Esophagus squamous epithelium (tissue), 5 donors: ENCODE measurements at regions not wholly inside any gene's neighbourhood (a gene's known extent, or its start where the extent isn't known, plus 50 kb on each side); places are given as distances from the start of the nearest gene placed in this dataset.
"Not testable (repeated sequence)": the region's sequence is repeated elsewhere in the genome, so short reads cannot be mapped to it uniquely, and the experiment has no call there.

Experiments
- DNase-seq: peaks from one replicate; lab custom pipeline; 2025; lab: John Stamatoyannopoulos, UW
- H3K27ac ChIP-seq, 4 donors: fragments of 200-600 bp; sonication (generic); one replicate each; pipeline ENCODE4 v1.5.1; 2016 to 2019; ENCODE audit warnings: mild to moderate bottlenecking in 1 of 4
- H3K27me3 ChIP-seq, 4 donors: fragments of 200-600 bp; sonication (generic); 1 replicate in 3 of 4; 2 replicates in 1 of 4; pipeline versions ENCODE4 v1.5.1 to v1.6.0; 2017 to 2021; ENCODE audit warnings: antibody characterized with exemption in 1 of 4
- H3K36me3 ChIP-seq, 3 donors: fragments of 200-600 bp; sonication (generic); one replicate each; pipeline ENCODE4 v1.5.1; 2016 to 2019
- H3K4me1 ChIP-seq, 3 donors: fragments of 200-600 bp; sonication (generic); one replicate each; pipeline ENCODE4 v1.5.1; 2017 to 2019
- H3K4me3 ChIP-seq, 4 donors: fragments of 200-600 bp; sonication (generic); 1 replicate in 3 of 4; 2 replicates in 1 of 4; pipeline ENCODE4 v1.5.1; 2016 to 2019; ENCODE audit warnings: mild to moderate bottlenecking in 2 of 4, moderate library complexity in 1 of 4
- H3K9me3 ChIP-seq, 3 donors: fragments of 200-600 bp; sonication (generic); one replicate each; pipeline ENCODE4 v1.5.1; 2016 to 2019
- CTCF ChIP-seq, 6 experiments: fragments of 450-650 bp in 4 of 6; fragments of 200-600 bp in 2 of 6; sonication (generic) in 2 of 6; IDR thresholded peaks; one replicate each; pipeline ENCODE4 v1.5.1; 2016 to 2019; ENCODE audit warnings: antibody characterized with exemption in 6 of 6, mild to moderate bottlenecking in 4 of 6, moderate library complexity in 4 of 6
- POLR2A ChIP-seq, 4 donors: fragments of 450-650 bp; IDR thresholded peaks; one replicate each; pipeline ENCODE4 v1.6.1; 2017; ENCODE audit warnings: antibody characterized with exemption in 4 of 4, mild to moderate bottlenecking in 4 of 4, moderate library complexity in 3 of 4
- WGBS, 2 donors: methylation state at CpG; one replicate each; pipeline ENCODE4 v1.1.5; 2018; 5-methylcytosine and 5-hydroxymethylcytosine counted together
- intact Hi-C: fragments of 100-400 bp; cut with DNase I; formaldehyde crosslinking; loops from one replicate; pipeline ENCODE4 v1.15.0; 2022
- donor health status: DM: yes; HTN: yes; CAD: no.

DNA sequence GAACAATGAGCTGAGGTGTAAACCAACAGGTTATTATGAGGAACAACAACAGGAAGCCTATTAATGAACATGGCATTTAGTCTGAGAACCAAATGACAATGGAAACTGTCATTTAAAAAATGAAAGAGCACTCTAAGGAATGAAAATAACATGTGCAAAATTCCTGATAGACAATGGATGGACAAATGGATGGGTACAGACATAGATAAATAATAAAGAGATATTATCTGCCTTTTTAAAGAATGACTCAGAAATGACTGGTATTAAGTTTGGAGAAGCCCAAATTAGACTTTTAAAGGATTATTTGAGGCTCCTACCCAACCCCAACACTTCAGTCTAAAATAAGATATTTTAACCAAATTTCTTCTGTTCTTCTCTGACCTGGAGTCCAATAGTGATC lies 650.5 kb upstream of the ZNF385D start:
- no peak overlapping the region for H3K27ac ChIP-seq
- peaks cover 0 to 4% (median 0%) of the 10 kb centered on the region in 3 donors for H3K9me3 ChIP-seq
- no peak overlapping the region for H3K4me3 ChIP-seq
- TF ChIP-seq CTCF (IDR thresholded peaks at IDR 0.05) (no peak), POLR2A (IDR thresholded peaks at IDR 0.05) (no peak)
- no peak for DNase-seq
- no peaks in the 10 kb centered on the region for H3K27me3 ChIP-seq
- H3K4me1 ChIP-seq = no peaks in the 10 kb centered on the region
- no peaks in the 10 kb centered on the region for H3K36me3 ChIP-seq
- intact Hi-C loops = no loop called here

GRCh38 chr3:22414239-22414638 lies 663.2 kb upstream of the ZNF385D start:
- WGBS, 2 donors = 68 to 78% methylated on average over 3 of the region's 3 CpGs
- no peak for DNase-seq

GRCh38 chr3:22416838-22417446 lies 665.9 kb upstream of the ZNF385D start:
- intact Hi-C loops = not testable (repeated sequence)

More at GRCh38 chr3:22414239-22414638, 663.2 kb upstream of the ZNF385D start:
- intact Hi-C loops = no loop called here
- no peaks in the 10 kb centered on the region for H3K4me1 ChIP-seq
- peaks cover 0 to 10% (median 0%) of the 10 kb centered on the region in 3 donors for H3K9me3 ChIP-seq
- no peak overlapping the region for H3K27ac ChIP-seq
- TF ChIP-seq POLR2A (IDR thresholded peaks at IDR 0.05) (no peak), CTCF (IDR thresholded peaks at IDR 0.05) (no peak)
- H3K36me3 ChIP-seq = no peaks in the 10 kb centered on the region
- no peaks in the 10 kb centered on the region for H3K27me3 ChIP-seq
- H3K4me3 ChIP-seq = no peak overlapping the region

GRCh38 chr3:22419261-22419660 lies 668.3 kb upstream of the ZNF385D start:
- DNase-seq = no peak
- no peaks in the 10 kb centered on the region for H3K4me1 ChIP-seq
- H3K27me3 ChIP-seq = no peaks in the 10 kb centered on the region
- H3K9me3 ChIP-seq = peaks cover 0 to 10% (median 0%) of the 10 kb centered on the region in 3 donors
- TF ChIP-seq CTCF (IDR thresholded peaks at IDR 0.05) = no peak
- no peak for TF ChIP-seq POLR2A (IDR thresholded peaks at IDR 0.05)
- intact Hi-C loops = no loop called here
- no peak overlapping the region for H3K27ac ChIP-seq
- H3K4me3 ChIP-seq = no peak overlapping the region
- H3K36me3 ChIP-seq = no peaks in the 10 kb centered on the region

More at GRCh38 chr3:22416838-22417446, 665.9 kb upstream of the ZNF385D start:
- H3K4me3 ChIP-seq, DNase-seq, H3K9me3 ChIP-seq, H3K4me1 ChIP-seq, H3K36me3 ChIP-seq, H3K27me3 ChIP-seq, H3K27ac ChIP-seq: not testable (repeated sequence)
- 0% methylated on average over 1 of the region's 19 CpGs; no CpG with 5 or more reads in 1 of the 2 donors for WGBS, 2 donors

DNA sequence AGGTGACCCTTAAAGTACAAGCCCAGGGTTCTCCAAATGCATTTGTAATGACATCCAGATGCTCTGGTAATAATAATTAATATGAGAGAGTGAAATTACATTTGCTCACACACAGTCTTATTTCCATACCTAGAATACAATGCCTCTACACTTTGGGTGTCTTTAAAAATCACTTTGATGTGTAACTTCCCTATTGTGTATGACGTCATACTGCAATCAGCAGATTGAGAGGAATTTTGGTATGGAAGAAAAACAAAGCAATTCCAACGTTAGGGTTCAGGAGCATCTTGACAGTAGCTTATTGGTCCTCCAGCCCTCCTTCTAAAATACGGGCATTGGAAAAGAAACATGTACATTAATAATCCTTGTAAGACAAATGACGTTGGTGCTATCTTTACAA lies 670.6 kb upstream of the ZNF385D start:
- 51 to 69% methylated on average over 4 of the region's 4 CpGs for WGBS, 2 donors
- H3K27ac ChIP-seq = no peak overlapping the region
- H3K9me3 ChIP-seq = peaks cover 0 to 9% (median 0%) of the 10 kb centered on the region in 3 donors
- no peaks in the 10 kb centered on the region for H3K27me3 ChIP-seq
- no peak overlapping the region for H3K4me3 ChIP-seq
- DNase-seq = no peak
- TF ChIP-seq CTCF (IDR thresholded peaks at IDR 0.05) = no peak
- TF ChIP-seq POLR2A (IDR thresholded peaks at IDR 0.05) = no peak
- H3K36me3 ChIP-seq = no peaks in the 10 kb centered on the region
- no peaks in the 10 kb centered on the region for H3K4me1 ChIP-seq
- intact Hi-C loops = no loop called here

DNA sequence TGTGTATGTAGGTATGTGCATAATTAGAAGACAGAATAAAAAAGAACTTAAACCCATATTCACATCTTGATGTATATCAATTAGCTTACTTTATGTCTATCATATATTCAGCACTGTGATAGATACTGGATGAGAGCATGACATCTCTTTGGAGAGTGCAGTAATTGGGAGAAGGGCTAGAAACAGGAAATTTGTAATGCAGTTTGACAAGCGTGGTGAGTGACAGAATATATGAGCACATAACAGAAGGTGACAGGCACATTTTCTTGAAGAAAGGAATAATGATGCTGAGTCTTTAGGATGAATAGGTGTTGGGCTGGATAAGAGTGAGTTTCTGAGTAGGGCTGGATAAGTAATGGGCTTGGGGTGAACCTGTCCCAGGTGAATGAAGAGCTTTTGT lies 680.3 kb upstream of the ZNF385D start:
- no peak for DNase-seq
- Histone ChIP-seq H3K36me3 (no peaks in the 10 kb centered on the region), H3K27ac (no peak overlapping the region), H3K27me3 (no peaks in the 10 kb centered on the region), H3K4me1 (no peaks in the 10 kb centered on the region), H3K9me3 (no peaks in the 10 kb centered on the region), H3K4me3 (no peak overlapping the region)
- WGBS, 2 donors = 61 to 62% methylated on average over 1 of the region's 1 CpG
- intact Hi-C loops = no loop called here
- TF ChIP-seq CTCF (IDR thresholded peaks at IDR 0.05) (no peak), POLR2A (IDR thresholded peaks at IDR 0.05) (no peak)
